Bone marrow (tissue), 2 donors: ENCODE measurements at regions not wholly inside any gene's neighbourhood (a gene's known extent, or its start where the extent isn't known, plus 50 kb on each side); places are given as distances from the start of the nearest gene placed in this dataset.
"Not testable (repeated sequence)": the region's sequence is repeated elsewhere in the genome, so short reads cannot be mapped to it uniquely, and the experiment has no call there.

Source experiments
- DNase-seq, 2 donors: peaks; one replicate each; lab custom pipeline; 2025; lab: John Stamatoyannopoulos, UW

DNA sequence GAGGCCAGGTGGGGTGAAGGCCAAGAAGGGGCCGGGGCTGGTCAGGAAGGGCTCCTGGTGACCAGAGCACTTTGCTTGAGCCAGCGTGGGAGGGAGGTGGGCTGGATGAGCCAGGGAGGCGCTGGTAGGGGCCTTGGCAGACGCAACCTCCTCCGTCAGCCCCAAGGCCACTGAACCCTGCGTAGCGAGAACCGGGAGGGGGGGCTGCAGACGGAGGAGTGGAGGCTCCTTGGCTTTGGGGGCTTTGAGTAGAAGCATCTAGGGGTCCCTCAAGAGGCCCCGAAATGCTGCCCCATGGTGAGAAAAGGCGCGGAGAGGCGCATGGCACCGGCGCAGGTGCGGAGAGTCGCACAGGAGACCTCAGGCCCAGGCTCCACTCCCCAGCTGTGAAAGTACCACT, 1888.0 kb upstream of the CDH9 start:
- no peak for DNase-seq

DNA sequence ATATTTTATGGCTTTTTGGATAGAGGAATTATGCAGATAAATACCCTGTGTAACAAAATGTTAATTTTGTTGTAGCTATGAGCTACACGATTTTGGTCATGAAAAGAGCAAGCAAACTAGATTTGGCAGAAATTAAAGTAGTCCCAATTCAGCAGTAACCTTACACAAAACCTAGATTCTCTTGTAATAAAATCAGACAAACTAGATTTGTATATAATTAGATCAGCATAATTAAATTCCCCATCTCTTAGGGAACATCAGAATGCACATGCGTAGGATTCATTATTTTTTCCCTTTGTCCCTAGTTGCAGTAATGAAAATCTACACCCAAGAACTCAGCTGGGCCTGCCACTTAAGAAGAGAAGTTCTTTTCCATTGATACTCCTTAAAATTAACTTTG, 1879.2 kb upstream of the CDH9 start:
- no peak for DNase-seq

DNA sequence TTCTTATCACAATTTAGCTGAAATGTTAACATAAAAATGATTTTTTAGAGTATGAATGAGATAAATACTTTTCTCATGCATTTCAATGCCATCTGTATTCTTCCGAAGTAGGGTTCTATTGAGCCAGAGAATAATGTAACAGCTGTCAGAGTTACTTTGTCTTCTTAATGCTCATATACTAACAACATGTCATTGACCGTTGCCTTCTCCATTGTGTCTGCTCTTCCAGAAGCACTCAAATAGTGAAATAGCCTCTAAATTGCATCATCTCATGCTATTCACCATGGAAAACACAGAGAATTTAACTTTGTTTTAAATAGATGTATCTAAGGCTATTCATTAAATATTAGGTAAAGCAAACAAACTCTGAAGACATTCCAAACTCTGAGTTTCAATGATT, 1875.9 kb upstream of the CDH9 start:
- DNase-seq: no peak

- DNase-seq: no peak
These were observed 1865.3 kb upstream of the CDH9 start for GRCh38 chr5:28903643-28904042.

GRCh38 chr5:28896949-28897348, 1858.6 kb upstream of the CDH9 start:
- no peak for DNase-seq

- DNase-seq: no peak
These were observed 1842.5 kb upstream of the CDH9 start for GRCh38 chr5:28880936-28881335.

DNA sequence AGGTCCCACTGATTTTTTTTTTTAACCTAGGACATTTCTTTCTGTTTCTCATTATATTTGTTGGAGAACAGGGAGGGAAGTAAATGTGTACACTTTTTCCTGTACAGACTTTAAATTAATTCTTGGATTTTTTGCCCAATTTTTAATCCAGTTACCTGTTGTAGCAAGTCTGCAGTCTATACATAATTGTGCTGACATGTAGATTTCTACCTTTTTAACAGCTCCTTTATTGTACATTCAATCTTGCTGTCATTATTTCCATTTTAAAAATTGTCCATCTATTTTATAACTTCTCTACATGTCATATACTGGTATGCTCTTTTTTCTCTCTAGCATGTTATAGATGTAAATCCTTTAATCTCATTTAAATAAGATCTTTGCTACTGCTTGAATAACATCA, 1838.7 kb upstream of the CDH9 start:
- DNase-seq: no peak

DNA sequence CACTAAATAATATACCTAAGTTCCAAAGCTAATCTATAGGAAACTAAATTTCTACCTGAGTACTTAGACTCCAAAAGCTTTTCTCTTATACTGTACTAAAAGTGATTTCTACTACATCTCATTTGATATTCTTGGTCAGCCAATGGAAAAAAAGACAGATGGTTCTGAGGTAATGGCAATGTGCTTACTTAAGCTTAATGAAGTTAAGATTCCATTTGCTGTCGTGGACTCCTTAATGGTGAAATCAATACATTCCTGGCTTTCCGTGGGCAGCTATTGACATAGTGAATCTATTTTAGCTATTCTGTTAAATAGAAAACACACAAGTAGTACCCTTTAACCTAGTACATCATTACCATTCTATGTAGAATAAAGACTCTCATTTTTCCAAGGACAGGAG, 1825.6 kb upstream of the CDH9 start:
- DNase-seq: no peak

DNA sequence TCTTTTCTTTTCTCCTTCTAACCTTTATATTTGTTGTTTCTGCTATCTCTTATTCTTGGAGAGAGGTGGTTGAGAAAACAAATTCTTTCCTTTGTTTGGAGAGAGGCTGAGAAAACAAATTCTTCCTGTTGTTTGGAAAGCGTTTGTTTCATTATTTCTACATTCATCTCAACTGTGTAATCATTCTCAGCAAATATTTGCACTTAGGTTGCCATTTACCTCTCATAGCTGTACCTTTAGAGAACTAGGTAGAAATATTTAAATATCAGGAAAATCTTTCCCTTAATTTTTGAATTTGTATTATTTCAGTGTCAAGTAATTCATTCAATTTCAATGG, 1824.4 kb upstream of the CDH9 start:
- DNase-seq: no peak

GRCh38 chr5:28862137-28862859, 1823.9 kb upstream of the CDH9 start:
- no peak for DNase-seq

- DNase-seq: no peak
These were observed 1817.2 kb upstream of the CDH9 start for GRCh38 chr5:28855626-28856025.

DNA sequence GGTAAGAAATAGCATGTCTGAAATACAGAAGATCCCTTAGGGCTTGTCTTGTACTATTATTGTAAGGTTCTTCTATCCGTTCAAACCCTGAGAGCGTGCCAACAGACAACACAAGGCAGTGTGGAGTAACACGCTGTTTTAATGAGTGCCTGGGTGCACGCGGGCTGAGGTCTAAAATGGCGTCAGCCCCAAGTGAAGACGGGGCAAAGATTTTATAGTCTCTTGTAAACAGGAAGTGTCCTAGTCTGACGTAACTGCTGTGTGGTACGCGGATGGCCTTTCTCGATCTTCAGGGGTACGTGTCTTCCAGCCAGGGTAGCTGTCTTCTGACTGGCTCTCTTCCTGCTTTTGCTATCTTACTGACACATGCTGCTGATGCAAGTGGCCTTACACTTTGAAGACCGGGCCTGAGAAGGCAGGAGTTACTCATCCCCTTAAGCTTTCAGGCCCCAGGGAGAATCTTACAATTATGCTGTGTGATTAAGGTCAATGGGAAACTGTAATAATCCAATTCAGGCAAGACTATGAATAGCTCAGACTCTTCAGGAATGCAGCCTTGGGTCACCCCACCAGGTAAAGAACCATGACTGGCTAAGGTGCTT, 1812.0 kb upstream of the CDH9 start:
- no peak for DNase-seq

- DNase-seq: no peak
These were observed 1792.7 kb upstream of the CDH9 start for GRCh38 chr5:28831042-28831441.

GRCh38 chr5:28823231-28823630, 1784.8 kb upstream of the CDH9 start:
- no peak for DNase-seq

GRCh38 chr5:28822071-28822470, 1783.7 kb upstream of the CDH9 start:
- no peak for DNase-seq

GRCh38 chr5:28810751-28811136, 1772.4 kb upstream of the CDH9 start:
- DNase-seq: no peak

DNA sequence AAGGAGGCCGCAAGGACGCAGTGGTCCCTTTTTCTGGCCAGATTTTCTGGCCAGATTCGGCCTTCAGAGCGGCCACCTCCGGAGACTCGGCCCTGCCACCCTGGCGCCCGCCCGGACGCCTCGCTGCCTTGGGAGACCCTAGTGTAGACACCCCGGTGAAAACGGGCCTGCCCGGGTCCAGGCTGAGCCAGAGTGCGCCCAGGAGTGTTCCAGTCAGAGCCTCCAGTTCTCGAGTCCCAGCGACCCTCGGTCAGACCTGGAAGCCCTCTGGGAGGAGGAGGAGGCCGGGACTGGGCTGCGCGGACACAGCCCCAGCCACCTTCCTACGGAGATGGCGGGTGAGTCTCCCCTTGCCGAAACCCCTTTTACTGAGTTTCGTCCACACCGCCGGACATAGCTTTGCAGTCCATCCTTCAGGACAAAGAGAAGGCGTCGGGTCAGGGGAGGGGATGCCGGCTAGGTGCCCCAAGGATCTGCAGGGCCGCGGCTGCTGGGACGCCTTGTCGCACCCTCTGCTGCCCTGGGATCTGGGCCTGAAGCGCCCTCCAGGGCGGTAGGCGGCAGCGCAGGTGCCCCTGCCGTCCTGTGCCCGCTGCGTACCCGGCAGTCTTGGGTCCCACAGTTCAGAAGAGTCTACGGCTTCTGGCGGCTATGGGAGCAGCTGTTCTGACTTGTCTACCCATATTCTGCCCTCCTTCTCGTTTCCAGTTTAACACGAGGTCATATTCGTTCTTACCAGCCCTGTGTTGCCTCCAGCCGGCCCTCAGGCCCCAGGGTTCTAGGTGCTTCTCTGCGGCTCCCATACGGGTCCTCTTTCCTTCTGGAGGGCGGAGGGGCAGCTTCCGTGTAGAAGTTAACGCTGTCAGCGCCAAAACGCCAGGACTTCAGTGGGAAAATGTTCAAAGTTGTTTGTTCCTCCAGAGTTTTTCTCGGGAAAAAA, 1771.7 kb upstream of the CDH9 start:
- DNase-seq: no peak

DNA sequence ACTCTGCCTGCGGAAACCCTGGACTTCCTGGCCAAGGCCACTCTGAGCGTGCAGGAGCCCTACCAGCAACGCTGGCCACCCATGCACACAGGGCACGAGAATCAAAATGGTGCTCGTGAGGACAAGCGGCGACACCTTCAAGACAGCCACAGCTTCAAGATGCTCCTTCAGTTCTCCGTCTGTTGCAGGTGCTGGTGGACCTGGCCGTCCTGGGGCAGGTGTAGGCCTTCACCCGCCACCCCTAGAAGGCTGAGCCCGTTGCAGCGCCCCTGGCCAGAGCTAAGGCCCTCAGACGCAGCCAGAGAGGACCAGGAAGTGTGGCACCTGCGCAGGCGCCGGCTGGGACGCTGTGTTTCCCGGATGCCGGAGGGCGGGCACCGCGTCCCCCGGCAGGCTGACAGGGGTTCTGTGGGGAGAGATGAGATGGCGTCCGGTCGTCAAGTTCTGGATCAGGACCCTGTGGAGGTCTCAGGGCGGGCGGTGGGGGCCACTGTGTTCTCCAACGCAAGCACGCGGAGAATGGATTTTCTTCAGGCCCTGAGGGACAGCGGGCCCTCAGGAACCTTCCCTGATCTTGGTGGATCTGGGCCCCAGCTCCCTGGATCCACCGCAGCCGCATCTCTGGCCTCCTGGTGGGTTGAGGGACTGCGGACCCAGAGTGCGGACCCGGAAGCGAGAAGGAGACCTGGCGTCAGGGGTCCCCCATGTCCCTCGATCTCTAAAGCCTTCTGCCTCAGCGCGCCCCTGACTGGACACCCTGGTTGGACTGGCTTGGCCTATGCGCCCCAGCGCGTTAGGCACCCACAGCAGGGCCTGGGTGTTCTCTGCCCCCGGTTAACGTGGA, 1770.8 kb upstream of the CDH9 start:
- no peak for DNase-seq

- DNase-seq: no peak
These were observed 1768.9 kb upstream of the CDH9 start for GRCh38 chr5:28807195-28807729.

- DNase-seq: not testable (repeated sequence)
These were observed 1760.6 kb upstream of the CDH9 start for GRCh38 chr5:28799035-28799434.

- DNase-seq: no peak
These were observed 1750.6 kb upstream of the CDH9 start for GRCh38 chr5:28788954-28789353.
